Endothelial cell of umbilical vein (primary cell): ENCODE measurements at regions not wholly inside any gene's neighbourhood (a gene's known extent, or its start where the extent isn't known, plus 50 kb on each side); places are given as distances from the start of the nearest gene placed in this dataset.

Source experiments
- BruUV-seq: library from RNA; stranded (reverse); fragments of 400-500 nt; replicated peaks from 2 replicates; lab custom pipeline; 2021; lab: Mats Ljungman, UMichigan
- CTCF ChIA-PET: fragments of 300-600, 350-600 bp; sonication (Branson Sonifier 250); formaldehyde crosslinking; loops from one replicate; lab custom pipeline; 2021; ENCODE audit warnings: antibody characterized with exemption, inconsistent platforms; lab: Charles Lee
- POLR2A ChIA-PET: fragments of 300-600, 350-600 bp; sonication (Branson Sonifier 250); formaldehyde crosslinking; loops from one replicate; lab custom pipeline; 2021; ENCODE audit warnings: antibody characterized with exemption, inconsistent platforms; lab: Charles Lee
- DNase-seq: peaks from one replicate; pipeline ENCODE4 v3.0.0-alpha.2; 2011; ENCODE audit warnings: low read depth, low spot score
- FAIRE-seq: peaks from 2 replicates; lab custom pipeline; 2011; peaks lifted over from hg19 to GRCh38; lab: Jason Lieb, UNC
- H2AFZ ChIP-seq: 2 replicates; pipeline ENCODE4 v1.6.0; 2012; ENCODE audit warnings: low read depth, low read length, control low read depth, inconsistent platforms
- H3K27ac ChIP-seq: 2 replicates; pipeline ENCODE4 v1.5.1; 2011; ENCODE audit warnings: low read depth, mild to moderate bottlenecking, control low read depth, low read length, moderate library complexity; ENCODE audit not compliant: insufficient read depth
- H3K27me3 ChIP-seq, 2 experiments: 2 replicates each; pipeline versions ENCODE4 v1.6.0 to v1.6.1; 2011; ENCODE audit warnings: low read length in 2 of 2, mixed read lengths in 1 of 2; ENCODE audit not compliant: control insufficient read depth in 2 of 2, insufficient read depth in 2 of 2
- H3K36me3 ChIP-seq, 2 experiments: 2 replicates in 1 of 2; 3 replicates in 1 of 2; pipeline ENCODE4 v1.5.1; 2011; ENCODE audit warnings: low read length in 2 of 2, mild to moderate bottlenecking in 1 of 2, moderate library complexity in 1 of 2; ENCODE audit not compliant: control insufficient read depth in 2 of 2, insufficient read depth in 2 of 2; ENCODE audit errors: extremely low read depth in 1 of 2
- H3K4me1 ChIP-seq: 3 replicates; pipeline ENCODE4 v1.5.1; 2011; ENCODE audit warnings: mild to moderate bottlenecking, low read length; ENCODE audit not compliant: control insufficient read depth, insufficient read depth; ENCODE audit errors: extremely low read depth
- H3K4me2 ChIP-seq: 2 replicates; pipeline ENCODE4 v1.6.1; 2011; ENCODE audit warnings: low read length, control low read depth, mixed read lengths; ENCODE audit not compliant: insufficient read depth
- H3K4me3 ChIP-seq, 3 experiments: fragments of 200-600 bp in 1 of 3; sonication (generic), shearing (Covaris generic) in 1 of 3; replicated peaks in 1 of 3; 2 replicates each; pipeline ENCODE4 v1.5.1; 2011 to 2016; ENCODE audit warnings: control low read depth in 3 of 3, low read length in 3 of 3, mild to moderate bottlenecking in 2 of 3, inconsistent platforms in 1 of 3, low read depth in 1 of 3, moderate library complexity in 1 of 3; ENCODE audit not compliant: insufficient read depth in 1 of 3
- H3K79me2 ChIP-seq: 2 replicates; pipeline ENCODE4 v1.6.0; 2012; ENCODE audit warnings: low read length, inconsistent platforms; ENCODE audit not compliant: control insufficient read depth, insufficient read depth
- H3K9ac ChIP-seq: replicated peaks from 2 replicates; pipeline ENCODE3; 2011; ENCODE audit warnings: low read length, control low read depth; ENCODE audit not compliant: insufficient read depth; ENCODE audit errors: extremely low read depth
- H3K9me1 ChIP-seq: replicated peaks from 3 replicates; pipeline ENCODE4 v1.6.0; 2011; ENCODE audit warnings: mild to moderate bottlenecking, low read length; ENCODE audit not compliant: control insufficient read depth, insufficient read depth; ENCODE audit errors: extremely low read depth
- H3K9me3 ChIP-seq: replicated peaks from 2 replicates; pipeline ENCODE4 v1.5.1; 2012; ENCODE audit warnings: low read length, inconsistent platforms; ENCODE audit not compliant: control insufficient read depth, insufficient read depth
- H4K20me1 ChIP-seq: replicated peaks from 2 replicates; pipeline ENCODE3; 2011; ENCODE audit warnings: mild to moderate bottlenecking, low read length; ENCODE audit not compliant: control insufficient read depth, insufficient read depth; ENCODE audit errors: extremely low read depth
- CTCF ChIP-seq, 2 donors: IDR thresholded peaks; 1 replicate in 1 of 2; 2 replicates in 1 of 2; pipeline ENCODE4 v1.5.1; 2011; ENCODE audit warnings: low read length in 2 of 2, mild to moderate bottlenecking in 2 of 2, moderate library complexity in 2 of 2, control low read depth in 1 of 2, inconsistent platforms in 1 of 2, low read depth in 1 of 2; ENCODE audit not compliant: insufficient read depth in 1 of 2; ENCODE audit errors: extremely low read depth in 1 of 2
- EZH2 ChIP-seq: IDR thresholded peaks from 2 replicates; pipeline ENCODE4 v1.6.1; 2012; ENCODE audit warnings: borderline replicate concordance, low read depth, mild to moderate bottlenecking, moderate library complexity, low read length, inconsistent platforms; ENCODE audit not compliant: severe bottlenecking
- FOS ChIP-seq: IDR thresholded peaks from 2 replicates; pipeline ENCODE4 v1.6.1; 2011; ENCODE audit warnings: mild to moderate bottlenecking, low read length, moderate library complexity, borderline replicate concordance; ENCODE audit not compliant: insufficient read depth
- GATA2 ChIP-seq: IDR thresholded peaks from 2 replicates; pipeline ENCODE4 v1.7.0; 2011; ENCODE audit warnings: low read depth, mild to moderate bottlenecking, moderate library complexity, mixed read lengths, low read length; ENCODE audit not compliant: insufficient read length, insufficient read depth
- JUN ChIP-seq: IDR thresholded peaks from 2 replicates; pipeline ENCODE4 v1.6.1; 2011; ENCODE audit warnings: borderline replicate concordance, low read depth; ENCODE audit not compliant: insufficient read length, insufficient read depth
- MAX ChIP-seq: IDR thresholded peaks from 2 replicates; pipeline ENCODE4 v1.6.1; 2011; ENCODE audit not compliant: insufficient read depth, insufficient read length
- MYC ChIP-seq: IDR thresholded peaks from one replicate; pipeline ENCODE4 v1.6.1; 2011; ENCODE audit warnings: mild to moderate bottlenecking, low read depth, low read length
- POLR2A ChIP-seq: IDR thresholded peaks from 2 replicates; pipeline ENCODE4 v1.6.1; 2012; ENCODE audit warnings: low read depth, mild to moderate bottlenecking, control low read depth, low read length
- POLR2AphosphoS5 ChIP-seq: IDR thresholded peaks from 2 replicates; pipeline ENCODE4 v1.6.1; 2012; ENCODE audit warnings: low read depth, mild to moderate bottlenecking, control low read depth, low read length, moderate library complexity; ENCODE audit not compliant: insufficient read depth
- dilution Hi-C: fragments of 300-500 bp; cut with MboI; formaldehyde crosslinking; loops from one replicate; pipeline ENCODE4 v1.15.0; 2019; ENCODE audit warnings: low sequenced_read_pairs; ENCODE audit not compliant: extremely low pct_ligation_motif_present
- intact Hi-C: fragments of 100-400 bp; cut with micrococcal nuclease; formaldehyde crosslinking; loops from one replicate; pipeline ENCODE4 v1.10.0; 2022

- DNase-seq (no peak), FAIRE-seq (no peak)
- Histone ChIP-seq H2AFZ (no peak overlapping the region), H3K9ac (no peak overlapping the region), H3K36me3 (no peaks in the 10 kb centered on the region), H3K9me1 (no peaks in the 10 kb centered on the region), H3K27ac (no peak overlapping the region), H3K4me3 (no peak overlapping the region), H3K4me1 (no peaks in the 10 kb centered on the region), H3K9me3 (peaks cover 10% of the 10 kb centered on the region), H4K20me1 (no peaks in the 10 kb centered on the region), H3K4me2 (no peak overlapping the region), H3K27me3 (no peaks in the 10 kb centered on the region), H3K79me2 (no peaks in the 10 kb centered on the region)
- ChIA-PET POLR2A (no interaction called here), CTCF (no interaction called here)
- BruUV-seq: no TSS peak
- intact Hi-C loops: no loop called here
- no peak for TF ChIP-seq CTCF (IDR thresholded peaks at IDR 0.05; ENCODE audit: extremely low read depth in 1 of 2, insufficient read depth in 1 of 2, low read depth in 1 of 2, low read length in 2 of 2)
- TF ChIP-seq MYC: no peak
- no peak for TF ChIP-seq MAX
- TF ChIP-seq POLR2A: no peak
- TF ChIP-seq GATA2: no peak
- no peak for TF ChIP-seq POLR2AphosphoS5
- TF ChIP-seq FOS: no peak
- TF ChIP-seq EZH2: no peak
- TF ChIP-seq JUN: no peak
- dilution Hi-C loops: no loop called here
These were observed 221.8 kb downstream of the GLRX3 start for GRCh38 chr10:130357951-130358350.
